Peyer's patch (tissue), 4 donors: ENCODE measurements at regions not wholly inside any gene's neighbourhood (a gene's known extent, or its start where the extent isn't known, plus 50 kb on each side); places are given as distances from the start of the nearest gene placed in this dataset.

Experiments used
- POLR2A ChIP-seq, 2 donors: fragments of 450-650 bp; IDR thresholded peaks; one replicate each; pipeline ENCODE4 v1.5.1; 2017; ENCODE audit warnings: antibody characterized with exemption in 2 of 2, mild to moderate bottlenecking in 2 of 2, moderate library complexity in 2 of 2
- TF ChIP-seq, protein P1 (sequence below), 6 experiments: fragments of 450-650 bp in 4 of 6; fragments of 200-600 bp in 2 of 6; sonication (generic) in 1 of 6; IDR thresholded peaks; one replicate each; pipeline ENCODE4 v1.5.1; 2017 to 2019; ENCODE audit warnings: antibody characterized with exemption in 6 of 6, mild to moderate bottlenecking in 3 of 6, moderate library complexity in 1 of 6

DNA sequence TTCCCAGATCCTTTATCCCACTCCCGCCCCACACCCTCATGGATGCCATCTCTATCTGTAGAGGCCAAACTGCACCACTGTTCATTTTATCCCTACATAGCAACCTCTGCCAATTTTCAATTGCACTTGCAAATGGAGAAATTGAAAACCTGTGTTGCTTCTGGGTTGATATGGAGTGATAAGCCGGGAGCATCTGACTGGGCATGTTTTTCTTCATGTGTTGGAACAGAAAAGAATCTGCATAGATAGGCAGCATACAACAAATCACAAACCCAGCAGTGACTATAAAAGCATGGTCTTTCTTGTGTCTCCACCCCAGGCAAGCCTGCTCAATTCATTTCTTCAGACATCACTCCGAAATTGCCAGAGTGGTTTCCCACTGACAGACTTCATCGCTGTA, 608.8 kb upstream of the CAMK1G start:
- TF ChIP-seq, protein P1, sequence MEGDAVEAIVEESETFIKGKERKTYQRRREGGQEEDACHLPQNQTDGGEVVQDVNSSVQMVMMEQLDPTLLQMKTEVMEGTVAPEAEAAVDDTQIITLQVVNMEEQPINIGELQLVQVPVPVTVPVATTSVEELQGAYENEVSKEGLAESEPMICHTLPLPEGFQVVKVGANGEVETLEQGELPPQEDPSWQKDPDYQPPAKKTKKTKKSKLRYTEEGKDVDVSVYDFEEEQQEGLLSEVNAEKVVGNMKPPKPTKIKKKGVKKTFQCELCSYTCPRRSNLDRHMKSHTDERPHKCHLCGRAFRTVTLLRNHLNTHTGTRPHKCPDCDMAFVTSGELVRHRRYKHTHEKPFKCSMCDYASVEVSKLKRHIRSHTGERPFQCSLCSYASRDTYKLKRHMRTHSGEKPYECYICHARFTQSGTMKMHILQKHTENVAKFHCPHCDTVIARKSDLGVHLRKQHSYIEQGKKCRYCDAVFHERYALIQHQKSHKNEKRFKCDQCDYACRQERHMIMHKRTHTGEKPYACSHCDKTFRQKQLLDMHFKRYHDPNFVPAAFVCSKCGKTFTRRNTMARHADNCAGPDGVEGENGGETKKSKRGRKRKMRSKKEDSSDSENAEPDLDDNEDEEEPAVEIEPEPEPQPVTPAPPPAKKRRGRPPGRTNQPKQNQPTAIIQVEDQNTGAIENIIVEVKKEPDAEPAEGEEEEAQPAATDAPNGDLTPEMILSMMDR (IDR thresholded peaks at IDR 0.05) = no peak
- TF ChIP-seq POLR2A (IDR thresholded peaks at IDR 0.05) = no peak
